ENCODE measurements at regions not wholly inside any gene's neighbourhood (a gene's known extent, or its start where the extent isn't known, plus 50 kb on each side); places are given as distances from the start of the nearest gene placed in this dataset.

DNA sequence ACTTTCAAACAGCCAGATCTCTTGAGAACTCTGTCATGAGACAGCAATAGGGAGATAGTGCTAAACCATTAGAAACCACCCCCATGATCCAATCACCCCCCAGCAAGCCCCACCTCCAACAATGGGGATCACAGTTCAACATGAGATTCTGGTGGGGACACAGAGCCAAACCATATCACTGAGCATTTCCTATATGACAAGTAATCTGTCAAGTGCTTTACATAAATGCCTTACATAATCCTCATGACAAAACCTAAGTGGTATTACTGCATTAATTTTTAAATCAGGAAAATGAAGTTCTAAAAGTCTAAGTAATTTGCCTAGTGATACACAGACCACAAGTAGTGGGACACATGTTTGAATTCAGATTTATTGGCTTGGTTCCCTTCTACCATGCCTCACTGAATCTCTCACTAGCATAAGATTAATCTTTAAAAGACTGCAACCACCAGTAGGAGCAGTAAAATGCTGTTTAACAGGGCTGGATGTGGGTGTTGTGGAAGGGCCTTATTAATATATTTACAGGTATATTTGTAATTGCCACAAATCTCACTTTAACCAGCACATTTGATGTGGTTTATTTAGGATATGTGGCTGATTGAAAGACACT is 323.1 kb upstream of the FBXO33 start:
- DNase-seq, result no peak

DNA sequence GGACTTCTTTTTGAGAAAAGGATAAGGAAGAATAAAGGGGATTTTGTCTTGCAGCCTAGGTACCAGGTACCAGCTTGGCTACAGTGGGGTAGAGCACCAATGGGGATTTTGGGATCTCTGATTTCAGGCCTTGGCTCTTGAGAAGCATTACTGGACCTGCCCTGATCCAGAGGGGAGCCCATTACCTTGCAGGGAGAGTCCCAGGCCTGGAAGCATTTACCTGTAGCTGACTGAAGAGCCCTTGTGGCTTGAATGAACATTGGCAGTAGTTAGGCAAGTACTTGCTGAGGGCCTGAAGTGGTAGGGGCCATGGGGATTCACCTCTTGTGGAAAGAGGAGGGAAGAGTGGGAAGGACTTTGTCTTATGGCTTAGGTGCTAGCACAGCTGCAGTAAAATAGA is 308.2 kb upstream of the FBXO33 start:
- no peak for DNase-seq

DNA sequence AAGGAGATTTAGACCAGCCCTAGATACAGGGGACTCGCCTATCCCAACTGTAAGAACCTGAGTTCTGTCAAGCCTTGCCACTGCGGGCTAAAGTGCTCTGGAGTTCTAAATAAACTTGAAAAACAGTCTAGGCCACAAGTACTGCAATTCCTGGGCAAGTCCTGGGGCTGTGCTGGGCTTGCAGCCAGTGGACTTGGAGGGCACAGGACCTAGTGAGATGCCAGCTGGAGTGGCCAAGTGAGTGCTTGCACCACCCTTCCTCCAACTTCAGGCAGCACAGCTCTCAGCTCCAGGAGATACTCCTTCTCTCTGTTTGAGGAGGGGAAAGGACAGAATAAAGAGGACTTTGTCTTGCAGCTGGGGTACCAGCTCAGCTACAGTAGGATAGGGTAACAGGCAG is 307.6 kb upstream of the FBXO33 start:
- DNase-seq, result no peak

DNA sequence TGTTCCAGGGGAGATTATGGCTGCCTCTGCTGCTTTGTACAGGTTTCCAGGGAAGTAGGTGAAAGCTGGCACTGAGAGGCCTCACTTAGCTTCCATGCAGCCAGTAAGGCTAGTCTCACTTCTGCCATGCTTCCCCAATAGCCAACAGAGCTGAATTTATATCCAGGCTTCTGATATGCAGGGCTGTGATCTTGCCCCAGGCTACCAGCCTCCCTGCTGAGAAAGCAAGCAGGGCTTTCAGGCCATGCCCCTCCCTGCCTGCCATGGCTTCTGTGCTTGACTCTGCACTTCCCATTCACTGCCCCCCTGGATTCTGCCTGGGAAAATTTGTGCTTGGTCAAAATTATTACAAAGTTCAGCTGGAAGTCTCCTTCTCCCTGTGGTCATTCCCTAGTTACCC is 302.1 kb upstream of the FBXO33 start:
- DNase-seq, result no peak

DNA sequence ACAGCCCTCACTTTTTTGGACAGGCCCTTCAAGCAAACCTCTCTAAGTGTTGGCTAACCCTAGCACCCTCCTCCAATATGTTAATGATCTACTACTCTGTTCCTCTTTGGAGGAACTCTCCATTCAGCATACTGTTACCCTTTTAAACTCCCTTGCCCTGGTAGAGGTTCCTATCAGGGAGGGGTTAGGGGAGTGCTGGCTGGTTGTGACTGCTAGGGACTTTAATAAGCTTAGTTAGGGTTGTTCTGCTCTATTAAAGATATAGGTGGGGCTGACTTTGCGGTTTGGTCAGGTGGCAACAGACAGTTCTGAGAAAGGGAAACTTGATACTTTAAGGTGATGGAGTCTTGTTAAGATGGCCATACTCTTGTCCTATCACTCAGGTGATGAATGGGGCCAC is 301.5 kb upstream of the FBXO33 start:
- no peak for DNase-seq

DNA sequence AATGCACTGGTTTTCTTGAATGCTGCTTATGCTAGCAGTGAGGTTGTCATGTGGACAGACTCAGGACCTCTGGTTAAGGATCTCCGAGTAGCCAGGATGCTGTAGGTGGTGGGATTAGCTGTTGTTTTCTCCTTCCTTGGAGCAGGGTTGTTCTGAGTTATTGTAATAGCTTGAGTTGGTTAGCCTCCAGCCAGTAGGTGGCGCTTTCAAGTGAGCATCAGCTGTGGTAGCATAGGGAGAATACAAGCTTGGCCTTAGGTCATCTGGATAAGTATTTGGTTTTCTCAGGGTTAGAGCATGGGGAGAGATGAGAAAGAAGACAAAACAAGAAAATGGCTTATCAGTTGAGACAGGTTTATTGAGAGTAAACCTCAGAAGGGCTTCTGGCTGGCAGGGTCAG is 299.7 kb upstream of the FBXO33 start:
- no peak for DNase-seq

DNA sequence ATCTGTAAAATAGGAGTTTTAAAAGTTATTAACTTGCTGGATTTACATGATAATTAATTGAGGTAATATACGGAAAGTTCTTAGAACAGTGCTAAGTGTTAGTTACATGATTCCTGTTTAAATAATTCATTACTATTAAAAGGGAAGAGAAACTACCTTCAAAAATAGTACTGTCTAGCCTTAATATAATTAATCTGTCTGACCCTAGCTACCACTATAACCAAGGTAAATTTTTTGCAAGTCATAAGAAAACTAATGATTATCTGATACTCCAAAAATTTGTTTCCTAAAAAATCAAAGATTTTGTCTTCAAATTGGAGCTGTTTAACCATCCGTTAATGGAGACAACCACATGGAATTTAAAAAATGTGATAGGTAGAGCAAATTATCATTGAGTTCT is 294.3 kb upstream of the FBXO33 start:
- DNase-seq, result no peak

DNA sequence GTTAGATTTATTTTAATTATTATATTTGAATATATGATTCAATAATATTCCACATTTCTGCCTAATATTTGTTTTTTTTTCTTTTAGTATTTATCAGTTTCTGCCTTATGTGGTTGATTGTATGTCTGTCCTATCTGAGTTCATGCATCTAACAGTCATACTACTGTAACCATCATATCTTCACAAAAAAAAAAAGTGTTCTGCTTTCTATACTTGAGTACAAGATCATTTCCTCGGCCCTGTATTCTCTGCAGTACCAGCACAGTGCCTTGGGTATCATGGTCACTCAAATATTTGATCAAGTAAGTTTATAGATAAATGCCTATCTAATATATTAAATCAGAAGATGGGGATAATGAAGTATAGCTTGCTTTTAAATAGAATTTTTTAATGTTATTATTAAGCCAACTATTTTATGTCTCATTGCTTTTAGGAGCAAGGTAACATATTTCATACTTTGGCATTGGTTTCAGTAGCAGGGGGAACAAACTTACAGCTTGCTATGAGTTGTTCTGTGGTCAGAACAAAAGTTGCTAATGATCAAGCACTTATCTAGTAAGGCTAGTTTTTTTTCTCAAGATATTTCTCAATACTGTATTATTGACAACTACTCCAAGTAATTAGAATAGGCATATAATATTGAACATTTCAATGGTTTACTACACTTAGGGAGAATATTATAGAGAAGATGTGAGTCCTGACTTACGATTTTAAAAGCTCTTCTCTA is 290.5 kb upstream of the FBXO33 start:
- DNase-seq, result no peak

DNA sequence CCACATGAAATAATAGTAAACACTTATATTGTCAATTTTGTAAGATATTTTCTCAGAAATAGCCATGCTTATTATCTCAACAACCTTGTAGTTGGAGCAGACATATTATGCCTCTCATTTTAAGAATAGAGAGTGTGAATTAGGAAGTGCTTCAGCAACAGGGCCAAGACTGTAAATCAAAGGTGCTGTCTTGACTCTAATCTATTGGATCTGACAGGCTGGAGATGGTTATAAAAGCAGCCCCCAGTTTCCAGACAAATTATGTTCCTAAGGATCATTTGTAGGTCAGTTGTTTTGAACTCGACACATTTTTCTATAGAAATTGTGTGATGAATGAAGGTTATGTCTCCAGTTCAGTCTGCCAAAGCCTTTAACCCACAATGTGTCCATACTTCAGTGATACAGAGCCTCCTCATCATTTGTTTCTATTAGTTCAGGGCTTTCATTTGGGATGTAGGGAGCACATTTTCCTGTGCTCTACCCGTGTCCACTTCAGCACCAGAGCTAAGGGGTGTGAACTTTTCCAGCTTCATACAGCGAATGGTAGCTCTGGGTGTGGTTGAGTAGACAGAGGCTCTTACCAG is 284.8 kb upstream of the FBXO33 start:
- no peak for DNase-seq

DNA sequence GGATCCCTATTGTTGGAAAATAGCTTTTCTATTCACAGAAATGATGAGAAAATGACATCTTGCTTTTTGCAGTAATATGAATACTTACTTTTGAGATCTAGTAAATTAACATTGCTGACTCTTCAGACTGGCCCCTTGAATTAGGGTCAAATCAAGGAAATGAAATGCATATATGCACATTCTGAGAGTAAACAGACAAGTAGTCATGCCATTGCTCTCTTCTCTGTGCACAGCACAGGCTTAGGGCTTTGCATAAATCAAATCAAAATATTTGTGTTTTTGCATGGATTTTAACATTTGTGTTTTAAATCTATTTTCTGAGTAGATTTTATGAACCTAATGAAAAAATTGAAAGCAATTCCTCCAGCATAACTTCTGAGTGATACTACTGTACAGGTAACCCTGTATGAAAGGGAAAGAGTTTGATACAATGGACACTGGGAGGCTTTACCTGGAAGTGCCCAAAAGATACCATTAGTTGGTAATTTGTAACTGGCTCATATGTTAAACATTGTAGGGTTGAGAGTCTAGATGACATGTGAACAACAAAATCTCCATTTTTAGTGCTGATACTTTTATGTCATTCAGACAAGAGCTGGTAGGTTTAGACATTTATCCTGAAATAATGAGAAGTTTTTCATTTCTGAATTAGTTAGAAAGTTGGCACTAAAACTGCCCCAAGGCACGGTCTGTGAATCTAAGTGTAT is 280.2 kb upstream of the FBXO33 start:
- no peak for DNase-seq

DNA sequence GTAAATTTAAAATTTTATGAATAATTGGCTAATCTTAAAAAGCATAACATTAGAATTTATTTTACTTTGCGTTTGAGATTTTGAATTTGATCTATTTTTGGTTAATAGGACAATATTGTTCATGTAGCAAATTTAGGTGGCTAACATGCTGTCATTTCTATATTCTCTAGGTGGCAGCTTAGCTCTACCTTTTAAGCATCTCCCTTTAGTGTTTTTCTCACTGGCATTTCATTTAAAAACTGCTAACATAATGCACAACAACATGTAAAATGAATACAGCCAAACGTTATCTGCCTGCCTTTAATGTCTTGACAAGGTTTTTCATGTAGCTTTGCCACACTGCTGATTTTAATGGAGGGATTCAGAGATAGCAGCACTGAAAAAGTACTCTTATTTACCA is 272.4 kb upstream of the FBXO33 start:
- DNase-seq, result peak; percentile 7

DNA sequence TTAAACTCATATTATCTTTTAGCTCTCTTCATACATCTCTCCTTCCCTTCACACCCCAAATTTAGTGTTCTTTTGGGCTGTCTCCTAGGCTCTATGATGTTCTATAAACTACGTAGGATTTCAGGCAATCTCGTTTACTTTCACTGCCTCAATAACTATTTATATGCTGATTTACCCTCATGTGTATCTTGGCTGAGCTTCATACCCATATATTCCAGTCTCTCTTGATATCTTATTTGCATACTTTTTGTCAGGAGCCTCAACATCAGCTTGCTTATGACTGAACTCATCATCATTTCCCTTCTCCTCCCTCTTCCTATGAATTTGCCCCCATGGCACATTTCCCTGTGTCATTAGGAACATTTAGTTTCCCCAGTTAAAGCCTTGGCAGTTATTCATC is 262.1 kb upstream of the FBXO33 start:
- DNase-seq, result no peak

DNA sequence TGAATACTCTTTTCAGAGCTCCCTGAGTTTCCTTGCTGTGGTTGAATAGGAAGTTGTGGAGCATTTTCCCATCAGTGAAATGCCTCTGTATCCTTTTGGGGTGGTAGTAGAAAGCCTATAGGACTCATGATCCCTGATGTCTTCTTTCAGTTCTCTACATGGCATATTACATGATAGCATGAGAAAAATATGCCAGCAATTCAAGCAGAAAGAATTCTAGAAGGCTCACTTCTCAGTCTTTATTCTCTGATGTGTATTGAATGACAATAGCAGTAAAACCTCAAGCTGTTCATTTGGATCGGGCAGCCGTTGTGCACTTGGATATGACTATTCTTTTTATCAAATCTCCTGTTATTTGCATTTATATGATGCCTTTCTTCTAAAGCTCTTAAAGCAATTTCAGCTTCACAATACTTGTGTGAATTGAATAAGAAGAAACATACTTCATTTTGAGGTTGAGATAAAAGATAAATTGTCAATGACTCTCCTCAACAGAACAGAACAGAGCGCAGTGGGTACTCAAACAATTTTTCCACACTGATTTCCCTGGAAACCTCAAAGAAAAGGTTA is 251.5 kb upstream of the FBXO33 start:
- DNase-seq, result peak; percentile 2

DNA sequence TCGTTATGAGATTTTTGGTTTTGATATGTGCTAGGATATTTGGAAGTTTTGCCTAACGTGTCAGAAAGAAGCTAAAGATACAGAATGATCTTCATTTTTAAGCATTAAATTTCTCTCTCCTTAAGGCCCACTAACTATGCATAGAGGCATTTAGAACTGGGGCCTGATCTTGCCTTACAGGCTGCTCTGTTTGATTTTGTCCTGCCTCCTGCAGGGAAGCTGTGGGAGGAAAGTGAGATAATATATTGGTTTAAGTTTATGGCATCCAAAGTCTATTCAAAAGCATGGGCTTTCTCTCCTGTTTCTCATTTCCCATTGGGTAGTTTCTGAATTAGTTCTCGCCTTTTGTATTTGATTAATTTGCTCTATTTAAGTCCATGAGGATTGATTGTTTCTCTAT is 250.3 kb upstream of the FBXO33 start:
- no peak for DNase-seq

DNA sequence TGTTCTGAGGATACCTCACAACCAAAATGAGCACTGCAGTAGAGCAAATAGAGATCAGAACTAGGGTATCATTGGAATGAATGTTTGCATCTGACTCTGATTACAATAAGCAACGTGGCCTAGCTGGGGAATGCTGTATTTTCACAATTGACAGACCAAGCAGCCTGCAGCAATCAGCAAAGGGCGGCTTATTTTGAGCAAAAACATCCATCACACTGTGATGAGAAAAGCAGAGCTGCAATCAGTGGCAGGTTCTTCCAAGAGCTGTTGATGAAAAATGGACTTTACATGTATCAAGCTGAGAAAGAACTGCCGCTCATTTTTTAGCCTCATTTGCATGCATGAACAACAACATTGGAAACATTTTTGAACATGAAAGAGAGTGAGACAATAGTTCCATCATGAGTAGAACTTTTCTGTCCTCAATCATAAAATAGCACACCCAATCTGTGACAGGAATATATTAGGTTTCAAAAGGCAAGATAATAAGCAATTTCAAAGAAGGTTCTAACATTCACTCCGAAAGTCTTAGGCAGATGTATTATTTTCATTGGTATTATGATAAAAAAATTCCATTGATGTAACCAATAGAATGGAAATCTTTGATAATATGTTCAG is 249.7 kb upstream of the FBXO33 start:
- no peak for DNase-seq

DNA sequence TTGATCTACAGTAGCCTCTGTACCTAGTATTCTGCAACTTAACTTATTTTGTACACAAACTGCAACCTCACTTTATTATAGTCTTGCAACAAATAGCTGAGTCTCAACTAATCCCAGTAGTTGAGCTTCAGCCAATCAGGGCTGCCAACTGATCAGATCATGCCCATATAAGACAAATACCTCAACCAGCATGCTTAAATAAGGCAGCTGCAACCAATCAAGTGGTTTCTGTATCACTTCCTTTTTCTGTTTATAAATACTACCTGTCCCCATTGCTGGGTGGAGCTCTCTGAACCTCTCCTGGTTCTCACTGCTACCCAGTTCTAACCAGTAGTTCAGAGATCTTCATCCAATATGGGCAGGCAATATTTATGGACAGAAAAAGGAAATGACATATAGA is 248.5 kb upstream of the FBXO33 start:
- DNase-seq, result no peak

DNA sequence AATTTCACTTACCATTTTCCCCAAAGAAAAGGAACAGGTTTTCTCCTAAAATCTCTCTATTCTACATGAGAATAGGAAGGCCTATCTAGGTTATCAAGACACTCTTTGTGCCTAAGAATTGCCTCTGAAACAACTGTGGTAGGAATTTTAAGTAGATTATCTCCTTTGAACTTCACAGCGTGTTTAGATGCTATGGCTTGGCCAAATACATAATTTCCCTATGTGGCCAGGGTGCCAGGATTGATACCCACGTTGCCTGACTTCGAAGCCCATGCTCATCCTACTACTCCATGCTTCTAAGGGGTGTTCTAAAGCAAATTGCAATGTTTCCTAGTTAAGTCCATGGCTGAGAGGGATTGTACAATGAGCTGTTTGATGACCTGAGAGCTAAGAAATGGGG is 241.5 kb upstream of the FBXO33 start:
- DNase-seq, result no peak

DNA sequence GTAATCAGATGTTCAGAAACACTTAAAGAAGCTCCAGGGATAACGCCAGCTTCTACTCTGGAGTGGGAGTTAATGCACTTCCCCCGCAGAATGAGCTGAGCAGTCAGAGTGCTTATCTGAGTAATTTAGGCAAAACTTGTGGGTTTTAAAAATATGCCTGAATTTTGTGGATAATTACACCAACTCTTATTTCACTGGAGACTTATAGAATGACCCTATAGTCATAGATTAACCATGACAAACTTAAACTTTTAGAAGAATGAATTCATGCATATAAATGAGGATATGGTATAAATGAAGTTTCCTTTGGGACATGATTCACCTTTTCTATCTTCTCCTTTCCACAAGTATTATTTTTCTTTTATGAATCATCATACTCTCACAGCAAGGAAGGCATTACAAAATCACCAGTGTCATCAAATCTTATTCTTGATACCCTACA is 241.1 kb upstream of the FBXO33 start:
- DNase-seq, result no peak

DNA sequence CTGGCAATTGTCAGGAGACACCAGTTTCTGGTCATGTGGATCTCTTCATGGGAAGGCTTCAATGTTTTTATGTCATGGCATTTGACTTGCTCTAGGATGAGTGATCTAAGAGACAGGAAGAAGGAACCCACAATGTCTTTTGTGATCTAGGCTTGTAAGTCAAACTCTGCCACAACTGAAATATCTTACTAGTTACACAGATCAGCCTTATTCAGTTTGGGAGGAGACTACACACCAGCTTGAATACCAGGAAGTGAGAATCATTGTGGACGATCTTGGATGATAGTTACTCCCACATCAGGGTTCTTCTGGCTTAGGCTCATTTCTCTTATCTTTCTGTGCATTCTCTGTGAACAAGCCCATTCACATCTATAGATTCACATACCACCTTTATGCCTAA is 236.2 kb upstream of the FBXO33 start:
- no peak for DNase-seq

DNA sequence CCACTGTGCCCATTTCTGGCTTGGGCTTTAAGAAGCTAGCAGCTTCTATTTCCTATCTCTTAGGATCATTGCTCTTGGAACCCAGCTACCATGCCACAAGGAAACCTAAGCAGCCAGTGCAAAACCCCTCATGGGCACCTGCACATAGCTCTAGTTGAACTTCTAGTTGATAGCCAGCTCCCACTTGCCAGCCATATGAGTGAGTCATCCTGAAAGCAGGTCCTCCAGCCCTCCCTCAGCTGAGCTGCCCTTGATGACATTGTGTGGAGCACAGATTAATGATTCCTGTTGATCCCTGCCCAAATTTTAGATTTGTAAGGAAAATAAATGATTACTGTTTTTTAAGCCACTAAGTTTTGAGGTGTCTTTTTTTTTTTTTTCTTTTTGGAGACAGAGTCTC is 234.2 kb upstream of the FBXO33 start:
- DNase-seq, result no peak

DNA sequence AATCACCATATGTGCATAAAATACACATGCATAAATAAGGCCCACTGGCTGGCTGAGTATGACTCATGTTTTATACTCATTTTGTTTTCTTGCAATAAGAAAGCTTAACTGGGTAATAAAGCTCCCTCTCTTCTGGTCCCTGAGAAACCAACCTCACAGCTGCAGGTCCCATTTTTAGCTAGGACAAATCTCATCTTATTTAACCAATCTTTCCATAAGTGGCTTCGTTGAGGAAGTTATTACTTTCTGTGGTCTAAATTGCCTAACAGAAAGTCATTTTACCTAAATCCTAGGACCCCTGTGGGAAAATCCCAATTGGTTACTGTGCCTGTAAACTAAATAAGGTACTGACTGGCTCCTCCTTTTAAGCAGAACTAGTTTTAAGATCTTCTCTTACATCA is 232.8 kb upstream of the FBXO33 start:
- DNase-seq, result no peak

DNA sequence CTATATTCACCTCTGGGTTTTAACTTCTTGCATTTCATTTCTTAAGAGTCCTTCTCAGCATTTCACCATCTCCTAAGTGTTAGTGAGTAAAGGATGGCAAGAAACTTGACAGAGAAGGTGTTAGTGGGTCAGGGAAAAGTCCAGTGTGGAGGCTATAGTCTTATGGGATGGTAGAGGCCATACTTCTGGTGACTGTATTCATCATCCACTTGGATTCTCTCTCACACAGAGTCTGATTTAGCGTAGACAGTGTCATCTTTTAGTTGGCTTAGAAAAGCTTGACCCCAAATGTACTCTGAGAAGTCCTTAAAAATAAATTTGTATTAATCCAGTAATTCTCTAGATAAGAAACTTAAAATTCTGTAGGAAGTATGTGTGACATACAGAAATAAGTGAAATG is 232.4 kb upstream of the FBXO33 start:
- no peak for DNase-seq

DNA sequence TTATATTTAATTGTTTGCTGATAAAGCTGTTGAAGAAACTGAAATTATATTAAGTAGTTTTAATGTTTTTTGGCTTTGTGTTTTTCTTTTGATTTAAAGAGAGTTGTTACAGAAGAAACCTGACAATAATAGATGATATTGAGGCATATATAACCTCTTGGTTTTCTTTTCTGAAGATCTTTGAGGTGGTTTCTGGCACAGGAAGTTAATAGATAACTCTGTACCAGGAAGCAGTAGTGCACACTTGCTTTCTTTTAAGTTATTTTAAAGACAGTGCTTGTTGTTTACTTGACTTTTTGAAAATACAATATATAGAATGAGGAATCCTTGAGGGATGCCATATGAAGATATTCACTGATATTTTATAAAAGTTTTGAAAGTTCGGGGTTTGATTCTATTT is 209.0 kb upstream of the FBXO33 start:
- no peak for DNase-seq

Data from tongue (tissue), 1 donor.